NOMO-1 treated with dmso at 0.1 percent for 144 hours (cell line): ENCODE measurements at regions not wholly inside any gene's neighbourhood (a gene's known extent, or its start where the extent isn't known, plus 50 kb on each side); places are given as distances from the start of the nearest gene placed in this dataset.
"Not testable (repeated sequence)": the region's sequence is repeated elsewhere in the genome, so short reads cannot be mapped to it uniquely, and the experiment has no call there.

ENCODE experiments used
- DNase-seq: peaks from one replicate; lab custom pipeline; 2025; ENCODE audit not compliant: unreplicated experiment; lab: John Stamatoyannopoulos, UW

DNA sequence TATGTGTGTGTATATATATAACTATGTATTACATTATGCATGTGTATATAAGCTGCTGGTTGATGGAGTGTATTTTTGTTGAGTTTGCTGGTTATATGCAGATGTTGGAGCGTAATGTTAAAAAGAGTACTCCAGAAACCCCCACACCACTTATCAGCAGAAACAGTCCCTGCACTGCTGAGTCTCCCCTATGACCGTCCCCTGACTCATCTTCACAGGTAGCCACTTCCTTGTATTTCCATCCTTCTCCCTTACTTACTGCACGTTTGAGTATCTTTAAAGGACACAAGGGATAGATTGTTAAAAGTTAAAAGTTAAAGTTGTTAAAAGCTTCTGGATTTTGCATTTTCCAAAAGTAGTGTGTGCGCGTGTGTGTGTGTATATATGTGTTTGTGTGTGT lies 853.9 kb upstream of the EEF2KMT start:
- no peak for DNase-seq

DNA sequence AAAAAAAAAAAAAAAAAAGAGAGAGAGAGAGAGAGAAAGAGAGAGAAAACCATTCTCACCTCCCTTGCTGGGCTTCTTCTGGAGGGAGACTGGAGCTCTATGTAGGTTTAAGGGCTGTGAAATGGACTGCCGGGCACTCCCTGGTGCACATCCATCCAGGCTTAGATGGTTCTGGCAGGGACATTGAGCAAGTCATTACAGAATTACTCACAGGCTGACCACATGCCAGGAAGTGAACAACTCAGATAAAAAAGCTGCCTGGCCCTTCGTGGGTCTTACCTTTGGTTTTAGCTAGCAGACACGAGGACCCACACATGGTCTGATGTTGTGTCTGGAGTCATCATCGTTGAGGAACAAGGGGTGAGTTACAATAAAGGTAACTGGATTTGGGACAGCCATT lies 847.4 kb upstream of the EEF2KMT start:
- no peak for DNase-seq

DNA sequence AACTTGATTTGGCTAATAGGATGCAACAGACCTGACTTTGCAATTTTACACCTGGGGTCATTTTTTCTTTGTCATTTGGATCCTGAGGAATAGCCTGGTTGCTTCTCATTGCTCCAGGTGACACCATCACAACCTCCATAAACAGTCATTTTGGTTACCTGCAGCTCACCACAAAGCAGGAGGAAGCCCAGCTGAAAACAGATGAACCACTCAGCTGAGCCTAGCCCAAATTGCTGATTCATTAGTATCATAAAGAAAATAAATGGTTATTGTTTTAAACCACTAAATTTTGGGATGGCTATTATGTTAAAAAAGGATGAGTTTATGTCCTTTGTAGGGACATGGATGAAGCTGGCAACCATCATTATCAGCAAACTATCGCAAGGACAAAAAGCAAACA lies 841.0 kb upstream of the EEF2KMT start:
- no peak for DNase-seq

DNA sequence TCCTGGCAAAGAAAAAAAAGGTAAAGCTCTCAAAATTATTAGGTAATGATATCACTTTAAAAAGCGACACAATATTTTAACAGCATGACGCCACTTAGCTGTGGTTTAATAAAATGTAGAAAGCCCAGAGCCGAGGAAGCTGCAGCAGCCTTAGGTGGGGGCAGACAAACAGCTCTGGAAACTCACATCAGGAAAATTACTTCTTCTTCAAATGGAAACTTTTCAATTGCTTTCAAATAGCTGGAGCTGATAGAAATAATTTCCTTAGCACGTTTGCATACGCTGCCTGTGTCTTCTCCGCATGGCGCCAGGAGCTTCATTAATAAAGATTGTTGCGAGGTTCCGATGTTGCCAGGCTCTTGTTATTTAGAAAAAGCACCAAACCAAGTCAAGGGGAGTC lies 835.3 kb upstream of the EEF2KMT start:
- DNase-seq, result no peak

DNA sequence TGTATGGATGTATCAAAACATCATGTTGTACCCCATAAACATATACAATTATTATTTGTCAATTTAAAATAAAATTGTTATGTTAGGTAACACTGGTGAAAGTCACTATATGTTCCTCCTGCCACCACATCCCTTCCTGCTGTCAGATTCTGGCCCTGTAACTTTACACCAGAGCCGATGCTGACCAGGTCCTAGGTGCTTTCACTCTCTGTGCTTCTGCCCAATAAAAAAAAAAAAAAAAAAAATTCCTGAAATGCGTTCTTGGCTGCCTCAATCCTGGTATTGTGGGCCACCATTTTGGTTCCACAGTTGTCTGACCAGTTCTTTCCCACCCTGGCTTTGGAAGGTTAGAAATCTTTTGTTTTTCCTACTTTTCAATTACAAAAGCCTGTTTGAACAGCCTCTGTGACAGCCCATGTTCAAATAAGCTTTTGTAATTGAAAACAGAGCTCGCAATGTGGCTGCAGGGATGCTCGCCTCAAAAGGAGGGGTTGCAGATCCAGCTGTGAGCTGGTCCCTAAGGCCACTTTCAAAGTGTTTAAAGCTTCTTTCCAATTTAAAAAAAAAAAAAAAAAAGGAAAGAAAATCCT lies 831.0 kb upstream of the EEF2KMT start:
- DNase-seq, result no peak

DNA sequence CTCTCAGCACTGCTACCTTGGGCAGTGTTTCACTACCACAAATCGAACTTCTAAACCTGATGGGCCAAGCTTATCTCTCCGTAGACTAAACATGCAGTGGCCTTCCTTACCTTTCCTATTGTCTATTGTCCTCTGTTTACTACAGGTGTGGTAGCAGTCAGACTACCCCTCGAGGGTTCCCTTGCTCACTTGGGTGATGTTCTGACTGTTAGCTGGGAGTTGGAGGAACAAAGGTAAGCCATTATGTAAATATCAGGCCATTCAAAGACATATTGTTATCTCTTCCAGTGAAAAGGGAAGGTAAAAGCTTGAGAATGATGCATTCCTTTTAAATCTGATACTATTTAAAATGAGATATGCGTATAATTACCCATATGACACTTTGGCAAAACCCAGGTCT lies 828.3 kb upstream of the EEF2KMT start:
- no peak for DNase-seq

DNA sequence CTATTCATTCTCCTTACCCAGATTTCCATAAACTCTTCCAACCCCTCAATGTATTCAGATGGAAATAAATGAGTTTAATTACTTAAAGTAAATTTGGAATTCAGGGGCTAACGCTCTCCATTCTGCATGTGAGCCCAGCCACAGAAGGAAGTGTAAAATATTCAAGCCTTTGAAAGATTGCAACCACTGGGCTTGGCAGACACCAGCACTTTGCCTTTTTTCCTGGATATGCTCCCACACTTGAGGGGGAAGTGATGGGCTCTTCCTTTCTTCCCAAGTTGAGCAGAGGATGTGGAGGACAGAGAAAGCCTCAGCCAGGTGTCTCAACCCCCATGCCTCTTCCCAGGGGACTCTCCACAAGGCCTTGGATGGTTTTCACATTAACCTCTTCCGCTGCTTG lies 825.1 kb upstream of the EEF2KMT start:
- DNase-seq, result no peak

DNA sequence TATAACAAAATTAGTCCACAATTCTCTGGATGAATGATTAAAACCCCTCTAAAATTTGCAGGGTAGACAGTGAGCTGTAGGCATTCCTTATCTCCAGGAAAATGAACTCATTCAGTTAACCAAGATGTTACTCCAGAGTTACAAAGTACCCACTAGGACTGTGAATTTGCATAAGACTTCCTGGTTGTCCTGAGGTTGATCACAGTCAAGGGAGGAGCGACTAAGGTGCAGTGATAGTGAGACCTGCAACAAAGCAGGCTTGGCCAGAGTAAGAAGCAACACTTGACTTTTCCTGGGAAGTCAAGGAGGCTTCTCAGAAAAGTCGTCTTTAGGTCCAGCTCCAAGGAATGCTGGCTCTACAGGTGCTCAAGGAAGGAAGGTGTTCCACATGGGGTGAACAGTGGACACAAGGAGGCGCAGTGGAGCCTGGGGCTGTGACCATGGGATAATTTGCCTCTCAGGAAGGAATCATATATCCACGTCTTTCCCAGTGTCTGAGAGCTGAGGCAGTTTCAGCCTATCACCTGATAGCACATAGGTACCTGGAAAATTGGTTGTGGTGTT lies 821.1 kb upstream of the EEF2KMT start:
- DNase-seq, result no peak

DNA sequence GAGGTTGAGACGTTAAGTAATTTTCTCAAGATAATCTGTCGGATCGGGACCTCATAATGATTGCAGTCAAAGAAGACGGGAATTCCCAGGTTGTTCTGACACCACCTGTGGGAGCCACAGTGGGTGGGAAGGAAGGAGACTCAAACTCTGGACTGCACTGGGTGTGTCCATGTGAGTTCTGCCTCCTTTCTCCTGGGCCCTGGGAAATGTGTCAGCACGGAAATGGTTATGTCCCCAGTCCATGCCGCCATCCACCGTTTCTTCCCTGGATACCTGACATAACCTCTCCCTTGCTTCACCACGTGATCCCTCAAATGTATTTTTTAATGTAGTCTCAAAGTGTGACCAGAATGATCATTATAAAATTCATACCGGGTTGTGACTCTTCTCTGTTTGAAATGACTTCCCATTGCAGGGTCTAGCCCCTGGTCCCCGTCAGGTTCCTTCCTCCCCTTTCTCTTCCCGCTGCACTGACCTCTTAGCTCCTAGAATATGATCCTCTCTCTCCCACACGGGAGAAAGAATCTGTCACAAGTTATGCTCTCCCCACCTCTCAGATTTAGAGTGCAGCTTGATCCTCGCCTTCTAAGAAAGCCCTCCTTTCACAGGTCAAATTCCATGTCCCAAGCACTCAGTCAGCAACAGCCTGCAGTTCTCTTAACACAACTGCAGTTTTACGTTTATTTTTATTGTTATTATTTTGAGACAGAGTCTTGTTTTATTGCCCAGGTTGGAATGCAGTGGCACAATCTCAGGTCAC lies 820.0 kb upstream of the EEF2KMT start:
- DNase-seq, result no peak

DNA sequence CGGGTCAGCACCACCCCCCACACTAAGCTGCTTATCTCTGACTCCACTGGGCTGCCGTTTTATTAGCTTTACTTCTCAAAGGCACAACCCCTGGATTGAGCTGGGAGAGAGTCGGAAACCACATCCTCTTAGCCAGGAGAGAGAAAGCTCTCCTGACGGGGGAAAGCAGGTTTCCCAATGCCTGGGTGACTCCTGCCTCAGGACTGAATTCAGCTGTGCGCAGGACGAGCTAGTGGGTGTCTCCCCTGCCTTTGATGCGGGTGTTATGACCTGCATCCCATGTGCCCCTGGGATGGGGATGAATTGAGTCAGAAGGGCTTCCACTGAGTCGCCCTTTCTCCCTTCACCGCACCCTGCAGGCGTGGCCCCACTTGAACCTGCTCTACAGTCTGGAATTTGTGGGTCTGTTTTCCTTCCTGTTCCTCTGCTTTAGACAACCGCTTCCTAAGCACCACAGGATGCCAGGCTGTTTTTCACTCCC lies 819.2 kb upstream of the EEF2KMT start:
- no peak for DNase-seq

DNA sequence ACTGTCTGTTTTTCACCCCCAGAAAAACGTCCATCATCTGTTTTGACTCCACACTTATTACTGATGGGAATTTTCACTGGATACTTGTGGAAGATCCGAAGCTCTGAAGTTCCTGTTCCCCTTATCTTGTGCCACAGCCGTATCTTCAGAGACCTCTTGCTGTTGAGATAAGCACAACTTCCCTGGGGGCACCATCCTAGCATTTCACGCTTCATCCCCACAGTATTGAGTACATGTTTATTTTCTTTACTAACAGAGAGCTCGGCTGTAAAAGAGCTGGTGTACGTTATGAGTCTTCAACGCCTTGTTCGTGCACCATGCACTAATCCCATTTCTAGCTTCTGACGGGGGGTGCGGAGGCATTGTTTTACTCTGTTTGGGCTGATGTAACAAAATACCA lies 813.6 kb upstream of the EEF2KMT start:
- no peak for DNase-seq

DNA sequence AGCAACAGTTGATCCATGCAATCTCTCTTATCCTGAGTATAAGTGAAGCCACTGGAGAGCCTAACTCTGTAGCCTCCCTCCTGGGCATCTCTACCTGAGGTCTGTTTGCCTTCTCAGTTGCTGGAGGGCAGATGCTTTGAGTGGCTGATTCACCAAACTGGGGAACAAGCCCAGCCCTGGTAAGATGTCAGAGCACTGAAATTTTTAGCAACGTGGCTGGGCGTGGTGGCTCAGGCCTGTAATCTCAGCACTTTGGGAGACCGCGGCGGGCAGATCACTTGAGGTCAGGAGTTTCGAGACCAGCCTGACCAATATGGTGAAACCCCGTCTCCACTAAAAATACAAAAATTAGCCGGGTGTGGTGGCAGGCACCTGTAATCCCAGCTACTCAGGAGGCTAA lies 812.0 kb upstream of the EEF2KMT start:
- DNase-seq, result not testable (repeated sequence)

DNA sequence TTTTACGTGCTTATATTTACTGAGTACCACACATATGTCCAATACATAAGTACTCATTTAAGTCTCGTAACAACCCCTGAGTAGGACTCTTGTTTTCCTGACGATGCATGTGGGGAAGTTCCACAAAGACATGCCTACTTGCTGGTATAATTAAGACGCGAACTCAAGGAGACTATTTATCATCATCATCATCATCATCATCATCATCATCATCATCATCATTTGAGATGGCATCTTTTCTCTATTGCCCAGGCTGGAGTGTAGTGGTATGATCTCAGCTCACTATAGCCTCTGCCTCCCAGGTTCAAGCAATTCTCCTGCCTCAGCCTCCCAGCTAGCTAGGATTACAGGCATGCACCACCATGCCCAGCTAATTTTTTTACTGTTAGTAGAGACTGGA lies 809.9 kb upstream of the EEF2KMT start:
- no peak for DNase-seq

DNA sequence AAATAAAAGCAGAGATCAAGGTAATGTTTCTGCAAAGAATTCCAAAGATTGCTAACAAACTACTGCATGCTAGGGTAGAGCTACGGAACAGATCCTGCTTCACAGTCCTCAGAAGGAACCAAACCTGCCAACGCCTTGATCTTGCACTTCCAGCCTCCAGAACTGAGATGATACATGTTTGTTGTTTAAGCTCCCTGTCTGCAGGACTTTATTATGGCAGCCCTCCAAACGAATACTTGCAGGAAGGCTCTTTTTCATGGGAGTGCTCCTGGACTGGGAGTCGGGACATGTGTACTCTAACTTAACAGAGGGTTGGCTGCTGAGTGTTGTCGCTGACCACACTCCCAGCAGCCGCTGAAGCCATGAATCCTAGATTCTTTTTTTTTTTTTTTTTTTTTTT lies 808.8 kb upstream of the EEF2KMT start:
- no peak for DNase-seq

DNA sequence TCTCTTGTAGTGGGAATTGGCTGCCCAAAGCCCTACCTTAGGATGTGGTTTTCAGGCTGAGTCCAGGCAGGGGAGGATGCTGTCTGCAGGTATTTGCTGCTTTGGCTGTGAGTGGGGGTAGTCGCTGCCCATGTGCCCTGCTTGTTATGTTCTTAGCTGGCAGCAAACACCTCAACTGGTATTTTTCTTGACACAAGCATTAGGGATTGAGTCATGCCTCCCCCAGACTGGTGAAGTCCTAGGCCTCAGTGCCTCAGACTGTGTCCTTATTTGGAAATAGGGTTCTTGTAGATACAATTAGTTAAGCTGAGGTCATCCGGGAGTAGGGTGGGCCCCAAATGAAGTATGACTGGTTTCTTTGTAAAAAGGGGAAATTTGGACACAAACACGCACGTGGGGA lies 808.3 kb upstream of the EEF2KMT start:
- no peak for DNase-seq

DNA sequence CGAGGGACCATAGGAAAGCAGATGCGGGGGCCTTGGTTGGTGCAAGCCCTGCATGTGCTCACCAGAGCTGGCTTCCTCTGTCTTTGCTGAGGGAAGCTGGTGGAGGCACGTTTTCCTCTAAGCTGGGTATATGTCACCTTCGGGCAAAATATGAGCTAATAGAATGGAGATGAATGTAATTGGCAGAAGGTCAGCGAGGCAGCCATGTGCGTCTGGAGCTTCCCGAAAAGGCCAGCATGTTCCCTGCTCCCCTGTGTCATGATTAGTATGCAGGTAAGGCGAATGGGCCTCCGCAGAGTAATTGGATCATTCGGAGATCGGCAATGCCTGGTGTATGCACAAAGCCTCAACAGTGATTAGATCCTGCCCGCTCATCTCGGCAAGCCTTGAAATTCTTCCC lies 806.2 kb upstream of the EEF2KMT start:
- no peak for DNase-seq

DNA sequence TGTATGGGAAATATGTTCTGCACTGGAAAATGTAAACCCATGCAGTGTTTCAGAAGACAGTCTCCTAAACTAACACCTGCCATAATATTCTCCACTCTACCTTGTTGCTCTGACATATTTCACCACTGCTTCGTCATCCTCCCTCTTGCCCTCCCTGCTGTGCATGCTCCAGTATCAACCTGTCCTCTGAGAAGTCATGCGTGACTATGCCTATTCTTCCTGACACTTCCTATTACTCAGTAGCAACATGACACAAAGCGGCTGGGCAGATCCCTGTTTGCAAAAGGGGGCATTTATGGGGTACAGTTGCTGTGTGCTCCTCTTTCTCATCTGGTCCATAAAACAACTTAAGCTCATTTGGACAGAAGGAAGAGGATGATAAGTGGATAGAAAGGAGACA lies 805.6 kb upstream of the EEF2KMT start:
- no peak for DNase-seq

DNA sequence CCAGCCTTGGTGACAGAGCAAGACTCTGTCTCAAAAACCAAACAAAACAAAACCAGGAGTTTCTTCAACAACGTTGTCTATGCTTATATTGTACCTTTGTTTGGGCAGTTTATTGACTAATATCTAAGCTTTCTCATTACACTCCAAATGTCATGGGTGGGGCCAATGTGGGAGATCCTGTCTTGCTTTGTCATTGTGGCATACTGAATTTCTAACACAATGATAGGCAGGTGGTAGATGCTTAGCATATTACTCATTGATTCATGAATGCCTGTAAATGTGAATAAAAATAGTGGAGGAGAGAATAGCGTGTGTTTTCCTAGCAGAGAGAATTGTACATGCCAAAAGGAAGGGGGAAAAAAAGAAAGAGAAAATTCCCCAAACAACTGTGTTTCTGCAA lies 802.5 kb upstream of the EEF2KMT start:
- DNase-seq, result no peak

DNA sequence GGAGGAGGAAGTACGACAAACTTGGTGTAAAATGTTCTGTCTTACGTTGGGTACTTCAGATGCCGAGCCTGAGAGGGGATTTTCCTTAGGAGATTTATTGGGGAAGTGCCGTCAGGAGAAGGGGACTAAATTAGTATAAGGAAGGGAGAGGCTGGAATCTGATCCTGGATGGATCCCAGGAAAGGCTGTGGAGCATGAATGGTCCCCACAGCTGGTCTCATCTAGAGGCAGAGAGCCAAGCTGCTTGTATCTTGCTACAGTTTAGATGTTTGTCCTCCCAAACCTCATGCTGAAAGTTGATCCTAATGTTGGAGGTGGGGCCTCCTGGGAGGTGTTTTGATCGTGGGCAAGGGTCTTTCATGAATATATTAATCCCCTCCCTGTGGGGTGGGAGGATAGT lies 798.4 kb upstream of the EEF2KMT start:
- DNase-seq, result no peak

DNA sequence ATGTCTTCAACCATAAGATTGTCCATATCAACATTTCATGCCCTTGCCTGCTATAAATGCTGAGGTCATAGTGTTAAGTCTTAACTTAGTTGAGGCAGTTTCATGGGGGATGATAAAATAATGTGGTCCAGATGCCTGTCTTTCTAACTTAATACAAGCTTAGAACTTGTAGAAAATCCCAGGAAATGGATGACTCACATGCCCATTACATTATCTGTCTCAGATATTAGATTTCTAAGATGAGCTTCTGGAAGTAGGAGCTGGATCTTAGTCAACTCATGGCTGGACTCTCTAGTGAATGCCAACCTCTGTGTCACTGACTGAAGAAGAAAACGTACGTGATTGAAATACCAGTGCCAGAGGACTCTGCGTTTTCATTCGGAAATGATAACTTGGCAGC lies 797.5 kb upstream of the EEF2KMT start:
- no peak for DNase-seq

DNA sequence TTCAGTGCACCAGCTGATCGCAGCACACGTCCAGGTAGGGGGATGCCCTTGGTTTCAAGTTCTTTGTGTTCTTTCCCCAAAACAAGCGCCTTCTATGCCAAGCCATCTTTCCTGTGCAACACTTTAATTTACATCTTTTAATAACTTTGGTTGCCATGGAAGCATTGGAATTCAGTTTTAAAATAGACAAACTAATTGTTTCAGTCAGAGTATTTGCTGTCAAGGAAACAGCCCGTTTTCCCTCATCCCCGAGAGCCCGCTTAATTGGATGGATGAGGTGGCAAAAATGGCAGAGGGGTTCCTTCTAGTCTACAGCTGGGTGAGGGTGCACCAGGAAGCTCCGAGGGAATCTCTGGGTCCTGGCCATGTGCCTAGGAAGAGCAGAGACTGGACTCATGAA lies 793.7 kb upstream of the EEF2KMT start:
- DNase-seq, result no peak

DNA sequence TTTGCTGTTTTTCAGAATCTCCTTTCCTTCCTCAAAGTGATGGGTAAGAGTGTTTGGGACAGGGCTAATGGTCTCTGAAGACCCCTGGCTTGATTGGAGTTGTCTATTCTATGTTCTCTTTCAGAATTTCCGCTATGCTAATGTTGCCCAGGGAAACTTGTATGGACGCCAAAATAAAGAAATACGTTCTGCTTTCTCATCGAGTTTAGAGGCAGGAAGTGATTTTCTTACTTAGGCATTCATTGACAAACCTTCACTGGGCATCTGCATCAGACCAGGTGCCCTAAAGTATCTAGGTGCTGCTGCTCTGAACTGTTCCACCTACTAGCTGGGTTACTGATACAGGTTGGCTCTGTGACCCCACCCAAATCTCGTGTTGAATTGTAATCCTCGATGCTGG lies 787.9 kb upstream of the EEF2KMT start:
- DNase-seq, result no peak

DNA sequence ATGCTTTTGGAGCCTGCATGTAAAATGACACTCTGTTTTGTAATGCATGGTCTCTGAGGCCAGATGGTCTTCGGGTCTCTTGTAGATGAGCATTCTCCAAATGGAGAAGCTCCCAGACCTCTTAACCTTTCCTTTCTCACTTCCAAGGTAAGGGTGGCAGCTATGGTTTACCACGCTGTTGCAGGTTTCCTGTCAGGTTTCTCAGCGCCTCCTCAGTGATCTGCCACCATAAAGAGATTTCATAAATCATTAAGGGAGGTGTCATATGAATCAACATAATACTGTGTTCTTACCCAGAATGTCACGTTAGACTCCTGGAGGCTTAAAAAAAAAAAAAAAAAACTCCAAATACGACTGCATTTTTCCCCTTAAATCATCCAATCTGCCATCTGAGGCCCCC lies 787.4 kb upstream of the EEF2KMT start:
- no peak for DNase-seq
